Thyroid gland (tissue), 4 donors: ENCODE measurements at regions not wholly inside any gene's neighbourhood (a gene's known extent, or its start where the extent isn't known, plus 50 kb on each side); places are given as distances from the start of the nearest gene placed in this dataset.

Experiments
- DNase-seq, 2 donors: peaks; one replicate each; pipeline ENCODE4 v3.0.0-alpha.2; 2019
- H3K27ac ChIP-seq, 3 donors: fragments of 200-600 bp; sonication (generic); 1 replicate in 2 of 3; 2 replicates in 1 of 3; pipeline ENCODE4 v1.5.1; 2016 to 2019; ENCODE audit warnings: mild to moderate bottlenecking in 1 of 3, moderate library complexity in 1 of 3
- H3K27me3 ChIP-seq: fragments of 200-600 bp; sonication (generic); one replicate; pipeline ENCODE4 v1.5.1; 2019
- H3K36me3 ChIP-seq, 2 donors: fragments of 200-600 bp; sonication (generic); one replicate each; pipeline ENCODE4 v1.5.1; 2016 to 2019
- H3K4me1 ChIP-seq, 2 donors: fragments of 200-600 bp; sonication (generic); one replicate each; pipeline ENCODE4 v1.5.1; 2017 to 2019
- H3K4me3 ChIP-seq, 3 donors: fragments of 200-600 bp; sonication (generic); replicated peaks in 1 of 3; 1 replicate in 2 of 3; 2 replicates in 1 of 3; pipeline ENCODE4 v1.5.1; 2016; ENCODE audit warnings: mild to moderate bottlenecking in 1 of 3
- H3K9me3 ChIP-seq: fragments of 200-600 bp; sonication (generic); one replicate; pipeline ENCODE4 v1.5.1; 2017
- CTCF ChIP-seq, 6 experiments: fragments of 200-600 bp in 3 of 6; fragments of 450-650 bp in 3 of 6; sonication (generic) in 3 of 6; IDR thresholded peaks; one replicate each; pipeline ENCODE4 v1.5.1; 2016 to 2019; ENCODE audit warnings: antibody characterized with exemption in 6 of 6, mild to moderate bottlenecking in 2 of 6, inconsistent platforms in 1 of 6, moderate library complexity in 1 of 6
- POLR2A ChIP-seq, 2 donors: fragments of 450-650 bp; IDR thresholded peaks; one replicate each; pipeline ENCODE4 v1.6.1; 2017; ENCODE audit warnings: antibody characterized with exemption in 2 of 2, mild to moderate bottlenecking in 2 of 2, moderate library complexity in 1 of 2
- WGBS, 2 donors: methylation state at CpG; one replicate each; pipeline ENCODE4 v1.1.5; 2017; 5-methylcytosine and 5-hydroxymethylcytosine counted together
- intact Hi-C: fragments of 100-400 bp; cut with DNase I; formaldehyde crosslinking; loops from one replicate; pipeline ENCODE4 v1.15.1; 2023

GRCh38 chr2:150006591-150006990, 419.0 kb upstream of the MMADHC start:
- intact Hi-C loops, result no loop called here
- Histone ChIP-seq H3K27ac (no peak overlapping the region), H3K27me3 (no peaks in the 10 kb centered on the region), H3K36me3 (no peaks in the 10 kb centered on the region), H3K4me3 (no peak overlapping the region), H3K4me1 (peaks cover 0 to 4% of the 10 kb centered on the region in 2 donors), H3K9me3 (no peaks in the 10 kb centered on the region)
- no peak for DNase-seq
- TF ChIP-seq POLR2A (IDR thresholded peaks at IDR 0.05), result no peak
- no peak for TF ChIP-seq CTCF (IDR thresholded peaks at IDR 0.05)
- 91 to 94% methylated on average over 4 of the region's 4 CpGs for WGBS, 2 donors

GRCh38 chr2:150003544-150003943, 416.0 kb upstream of the MMADHC start:
- H3K27me3 ChIP-seq, result no peaks in the 10 kb centered on the region
- no peak overlapping the region for H3K27ac ChIP-seq
- no peak for DNase-seq
- H3K4me1 ChIP-seq, result peaks cover 0 to 4% of the 10 kb centered on the region in 2 donors
- no peaks in the 10 kb centered on the region for H3K36me3 ChIP-seq
- TF ChIP-seq POLR2A (IDR thresholded peaks at IDR 0.05), result no peak
- TF ChIP-seq CTCF (IDR thresholded peaks at IDR 0.05), result no peak
- intact Hi-C loops, result no loop called here
- no peak overlapping the region for H3K4me3 ChIP-seq
- 100% methylated on average over 1 of the region's 1 CpG for WGBS, 2 donors
- no peaks in the 10 kb centered on the region for H3K9me3 ChIP-seq

GRCh38 chr2:150001788-150002187, 414.2 kb upstream of the MMADHC start:
- WGBS, 2 donors, result 70 to 94% methylated on average over 4 of the region's 4 CpGs
- H3K4me3 ChIP-seq, result no peak overlapping the region
- no peak overlapping the region for H3K27ac ChIP-seq
- H3K4me1 ChIP-seq, result no peaks in the 10 kb centered on the region
- no peaks in the 10 kb centered on the region for H3K36me3 ChIP-seq
- TF ChIP-seq POLR2A (IDR thresholded peaks at IDR 0.05), result no peak
- no peak for TF ChIP-seq CTCF (IDR thresholded peaks at IDR 0.05)
- H3K27me3 ChIP-seq, result no peaks in the 10 kb centered on the region
- intact Hi-C loops, result no loop called here
- no peak for DNase-seq
- no peaks in the 10 kb centered on the region for H3K9me3 ChIP-seq

GRCh38 chr2:149996901-149997300, 409.3 kb upstream of the MMADHC start:
- Histone ChIP-seq H3K27me3 (no peaks in the 10 kb centered on the region), H3K27ac (no peak overlapping the region), H3K4me1 (peaks cover 9 to 10% of the 10 kb centered on the region in 2 donors), H3K36me3 (no peaks in the 10 kb centered on the region), H3K4me3 (no peak overlapping the region), H3K9me3 (no peaks in the 10 kb centered on the region)
- no peak for DNase-seq
- TF ChIP-seq CTCF (IDR thresholded peaks at IDR 0.05) (no peak), POLR2A (IDR thresholded peaks at IDR 0.05) (no peak)
- intact Hi-C loops, result no loop called here
- WGBS, 2 donors, result 90 to 92% methylated on average over 3 of the region's 3 CpGs

- Histone ChIP-seq H3K9me3 (no peaks in the 10 kb centered on the region), H3K27me3 (no peaks in the 10 kb centered on the region), H3K27ac (no peak overlapping the region), H3K36me3 (no peaks in the 10 kb centered on the region), H3K4me1 (peaks cover 17% of the 10 kb centered on the region in 2 donors), H3K4me3 (no peak overlapping the region)
- 78 to 84% methylated on average over 8 to 9 of the region's 9 CpGs for WGBS, 2 donors
- peak; percentile 8 to 37 for DNase-seq
- no peak for TF ChIP-seq CTCF (IDR thresholded peaks at IDR 0.05)
- no peak for TF ChIP-seq POLR2A (IDR thresholded peaks at IDR 0.05)
- intact Hi-C loops, result no loop called here
These were observed 406.6 kb upstream of the MMADHC start for GRCh38 chr2:149994057-149994728.
